Small intestine (tissue), 7 donors: ENCODE measurements at regions not wholly inside any gene's neighbourhood (a gene's known extent, or its start where the extent isn't known, plus 50 kb on each side); places are given as distances from the start of the nearest gene placed in this dataset.

Experiments
- DNase-seq, 2 donors: peaks; one replicate each; pipeline versions ENCODE4 v3.0.0 to v3.0.0-alpha.2; 2013
- FAIRE-seq: peaks from 2 replicates; lab custom pipeline; 2012; peaks lifted over from hg19 to GRCh38; lab: Jason Lieb, UNC
- H3K27ac ChIP-seq, 3 donors: one replicate each; pipeline ENCODE4 v1.5.1; 2013; ENCODE audit warnings: low read length in 2 of 3, mild to moderate bottlenecking in 2 of 3, control low read depth in 1 of 3, inconsistent platforms in 1 of 3, low read depth in 1 of 3, moderate library complexity in 1 of 3
- H3K27me3 ChIP-seq, 3 donors: one replicate each; pipeline ENCODE4 v1.6.1; 2013; ENCODE audit warnings: low read length in 3 of 3, inconsistent platforms in 1 of 3; ENCODE audit not compliant: control insufficient read depth in 3 of 3, insufficient read depth in 3 of 3
- H3K36me3 ChIP-seq, 3 donors: one replicate each; pipeline ENCODE4 v1.6.1; 2013; ENCODE audit warnings: low read length in 3 of 3, inconsistent platforms in 1 of 3, low read depth in 1 of 3, mild to moderate bottlenecking in 1 of 3, moderate library complexity in 1 of 3; ENCODE audit not compliant: control insufficient read depth in 3 of 3, insufficient read depth in 2 of 3
- H3K4me1 ChIP-seq, 3 donors: one replicate each; pipeline ENCODE4 v1.6.1; 2013; ENCODE audit warnings: low read length in 2 of 3, inconsistent platforms in 1 of 3, low read depth in 1 of 3, mild to moderate bottlenecking in 1 of 3, moderate library complexity in 1 of 3; ENCODE audit not compliant: control insufficient read depth in 3 of 3, insufficient read depth in 2 of 3
- H3K4me3 ChIP-seq, 3 donors: one replicate each; pipeline ENCODE4 v1.5.1; 2013; ENCODE audit warnings: low read length in 3 of 3, control low read depth in 1 of 3, inconsistent platforms in 1 of 3, low read depth in 1 of 3, mild to moderate bottlenecking in 1 of 3, moderate library complexity in 1 of 3
- H3K9me3 ChIP-seq, 2 donors: one replicate each; pipeline ENCODE4 v1.6.1; 2013; ENCODE audit warnings: low read depth in 1 of 2, low read length in 1 of 2; ENCODE audit not compliant: control insufficient read depth in 2 of 2, insufficient read depth in 1 of 2
- WGBS, 3 donors: extraction: QIAGEN DNeasy Blood & Tissue Kit; methylation state at CpG; one replicate each; pipeline ENCODE4 v1.1.7; 2013; 5-methylcytosine and 5-hydroxymethylcytosine counted together
- donor health status: healthy with polysubstance abuse.
- donor health status: control.
- donor health status: control.
- donor health status: Bipolar disorder and iron deficiency.
- donor health status: healthy.

- Histone ChIP-seq H3K4me1 (no peaks in the 10 kb centered on the region), H3K27me3 (peaks cover 0 to 2% (median 0%) of the 10 kb centered on the region in 3 donors), H3K36me3 (no peaks in the 10 kb centered on the region), H3K9me3 (peaks cover 0 to 3% of the 10 kb centered on the region in 2 donors), H3K27ac (no peak overlapping the region), H3K4me3 (no peak overlapping the region)
- DNase-seq, result no peak
- 84 to 88% (median 86%) methylated on average over 1 of the region's 1 CpG for WGBS, 3 donors
- no peak for FAIRE-seq
Measured at GRCh38 chr3:30945291-30945690, 50.8 kb upstream of the GADL1 start.

GRCh38 chr3:30948426-30948825 lies 54.0 kb upstream of the GADL1 start:
- no peaks in the 10 kb centered on the region for H3K9me3 ChIP-seq
- WGBS, 3 donors, result 44 to 71% (median 45%) methylated on average over 1 of the region's 1 CpG
- no peak overlapping the region for H3K27ac ChIP-seq
- no peaks in the 10 kb centered on the region for H3K36me3 ChIP-seq
- H3K4me3 ChIP-seq, result no peak overlapping the region
- DNase-seq, result no peak
- no peak for FAIRE-seq
- H3K27me3 ChIP-seq, result no peaks in the 10 kb centered on the region
- H3K4me1 ChIP-seq, result no peaks in the 10 kb centered on the region

- no peak for FAIRE-seq
- Histone ChIP-seq H3K4me1 (no peaks in the 10 kb centered on the region), H3K36me3 (no peaks in the 10 kb centered on the region), H3K4me3 (no peak overlapping the region), H3K27ac (no peak overlapping the region), H3K27me3 (no peaks in the 10 kb centered on the region), H3K9me3 (no peaks in the 10 kb centered on the region)
- DNase-seq, result no peak
- WGBS, 3 donors, result 62 to 75% (median 69%) methylated on average over 2 of the region's 2 CpGs
Measured at GRCh38 chr3:30951826-30952225, 57.4 kb upstream of the GADL1 start.

GRCh38 chr3:30952786-30953185 lies 58.3 kb upstream of the GADL1 start:
- no peak overlapping the region for H3K4me3 ChIP-seq
- no peaks in the 10 kb centered on the region for H3K36me3 ChIP-seq
- DNase-seq (no peak), FAIRE-seq (no peak)
- H3K27me3 ChIP-seq, result no peaks in the 10 kb centered on the region
- no peak overlapping the region for H3K27ac ChIP-seq
- no peaks in the 10 kb centered on the region for H3K4me1 ChIP-seq
- no peaks in the 10 kb centered on the region for H3K9me3 ChIP-seq
- WGBS, 3 donors, result 77 to 97% (median 93%) methylated on average over 3 of the region's 3 CpGs

- FAIRE-seq, result no peak
- Histone ChIP-seq H3K9me3 (peaks cover 0 to 9% of the 10 kb centered on the region in 2 donors), H3K4me1 (no peaks in the 10 kb centered on the region), H3K36me3 (no peaks in the 10 kb centered on the region), H3K27me3 (no peaks in the 10 kb centered on the region), H3K4me3 (no peak overlapping the region), H3K27ac (no peak overlapping the region)
- DNase-seq, result no peak
- 59 to 67% (median 64%) methylated on average over 1 of the region's 1 CpG for WGBS, 3 donors
Measured at GRCh38 chr3:30954426-30954825, 60.0 kb upstream of the GADL1 start.

GRCh38 chr3:30962084-30962483 lies 67.6 kb upstream of the GADL1 start:
- peaks cover 0 to 12% of the 10 kb centered on the region in 2 donors for H3K9me3 ChIP-seq
- no peaks in the 10 kb centered on the region for H3K36me3 ChIP-seq
- no peaks in the 10 kb centered on the region for H3K4me1 ChIP-seq
- H3K27me3 ChIP-seq, result peaks cover 0 to 3% (median 0%) of the 10 kb centered on the region in 3 donors
- no peak overlapping the region for H3K4me3 ChIP-seq
- no peak for FAIRE-seq
- no peak overlapping the region for H3K27ac ChIP-seq
- DNase-seq, result no peak
- WGBS, 3 donors, result 71 to 96% (median 86%) methylated on average over 2 of the region's 2 CpGs

- Histone ChIP-seq H3K9me3 (peaks cover 0 to 12% of the 10 kb centered on the region in 2 donors), H3K4me3 (no peak overlapping the region), H3K36me3 (no peaks in the 10 kb centered on the region), H3K27ac (no peak overlapping the region), H3K4me1 (no peaks in the 10 kb centered on the region), H3K27me3 (peaks cover 0 to 3% (median 0%) of the 10 kb centered on the region in 3 donors)
- 82 to 87% (median 85%) methylated on average over 4 of the region's 4 CpGs for WGBS, 3 donors
- DNase-seq (no peak), FAIRE-seq (no peak)
Measured at GRCh38 chr3:30962493-30962892, 68.0 kb upstream of the GADL1 start.

GRCh38 chr3:30963223-30963722 lies 68.8 kb upstream of the GADL1 start:
- FAIRE-seq (no peak), DNase-seq (no peak)
- Histone ChIP-seq H3K4me1 (no peaks in the 10 kb centered on the region), H3K4me3 (no peak overlapping the region), H3K27me3 (peaks cover 0 to 3% (median 0%) of the 10 kb centered on the region in 3 donors), H3K9me3 (peaks cover 0 to 9% of the 10 kb centered on the region in 2 donors), H3K36me3 (no peaks in the 10 kb centered on the region), H3K27ac (no peak overlapping the region)

GRCh38 chr3:30964612-30965011 lies 70.2 kb upstream of the GADL1 start:
- FAIRE-seq, result no peak

More at GRCh38 chr3:30964612-30965011, 70.2 kb upstream of the GADL1 start:
- H3K27ac ChIP-seq, result no peak overlapping the region
- peaks cover 0 to 3% (median 0%) of the 10 kb centered on the region in 3 donors for H3K27me3 ChIP-seq
- no peaks in the 10 kb centered on the region for H3K4me1 ChIP-seq
- no peak for DNase-seq
- no peaks in the 10 kb centered on the region for H3K36me3 ChIP-seq
- no peak overlapping the region for H3K4me3 ChIP-seq
- peaks cover 0 to 3% of the 10 kb centered on the region in 2 donors for H3K9me3 ChIP-seq
